ENCODE measurements at regions not wholly inside any gene's neighbourhood (a gene's known extent, or its start where the extent isn't known, plus 50 kb on each side); places are given as distances from the start of the nearest gene placed in this dataset.
"Not testable (repeated sequence)": the region's sequence is repeated elsewhere in the genome, so short reads cannot be mapped to it uniquely, and the experiment has no call there.

DNA sequence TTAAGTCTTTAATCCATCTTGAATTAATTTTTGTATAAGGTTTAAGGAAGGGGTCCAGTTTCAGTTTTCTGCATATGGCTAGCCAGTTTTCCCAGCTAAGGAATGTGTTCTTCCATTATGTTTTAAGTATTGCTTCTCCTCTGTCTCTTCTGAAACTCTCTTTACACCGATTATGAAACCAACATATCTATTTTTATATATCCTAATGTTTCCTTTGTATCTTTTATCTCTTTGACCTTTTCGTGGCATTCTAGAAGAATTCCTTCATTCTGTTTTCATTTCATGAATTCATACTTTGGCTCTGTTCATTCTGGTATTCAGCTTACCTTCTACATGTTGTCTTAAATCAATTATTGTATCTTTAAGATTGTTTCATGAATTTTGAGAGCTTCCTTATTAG is 697.0 kb upstream of the ACVR2A start:
- Histone ChIP-seq H3K27ac (ENCODE audit: low read length) (no peak overlapping the region), H3K27me3 (ENCODE audit: control insufficient read depth, insufficient read depth, low read length) (no peaks in the 10 kb centered on the region), H3K36me3 (ENCODE audit: control insufficient read depth, insufficient read depth, low read length) (no peaks in the 10 kb centered on the region), H3K4me1 (ENCODE audit: control insufficient read depth, insufficient read depth, low read length) (no peaks in the 10 kb centered on the region), H3K9me3 (ENCODE audit: control insufficient read depth, insufficient read depth, low read depth, low read length) (no peaks in the 10 kb centered on the region), H3K4me3 (ENCODE audit: low read depth in 2 of 2, low read length in 2 of 2) (no peak overlapping the region)
- intact Hi-C loops (cut with micrococcal nuclease; ENCODE audit: unreplicated experiment), result no loop called here
- in situ Hi-C loops (cut with HindIII; ENCODE audit: low pct_unique_long_range_greater_than_20kb, low sequenced_read_pairs), result no loop called here
- BruUV-seq (replicated peaks), result no TSS peak
- TF ChIP-seq TCF7L2 (IDR thresholded peaks at IDR 0.05; ENCODE audit: low read depth, low read length), result no peak
- TF ChIP-seq, protein P1, sequence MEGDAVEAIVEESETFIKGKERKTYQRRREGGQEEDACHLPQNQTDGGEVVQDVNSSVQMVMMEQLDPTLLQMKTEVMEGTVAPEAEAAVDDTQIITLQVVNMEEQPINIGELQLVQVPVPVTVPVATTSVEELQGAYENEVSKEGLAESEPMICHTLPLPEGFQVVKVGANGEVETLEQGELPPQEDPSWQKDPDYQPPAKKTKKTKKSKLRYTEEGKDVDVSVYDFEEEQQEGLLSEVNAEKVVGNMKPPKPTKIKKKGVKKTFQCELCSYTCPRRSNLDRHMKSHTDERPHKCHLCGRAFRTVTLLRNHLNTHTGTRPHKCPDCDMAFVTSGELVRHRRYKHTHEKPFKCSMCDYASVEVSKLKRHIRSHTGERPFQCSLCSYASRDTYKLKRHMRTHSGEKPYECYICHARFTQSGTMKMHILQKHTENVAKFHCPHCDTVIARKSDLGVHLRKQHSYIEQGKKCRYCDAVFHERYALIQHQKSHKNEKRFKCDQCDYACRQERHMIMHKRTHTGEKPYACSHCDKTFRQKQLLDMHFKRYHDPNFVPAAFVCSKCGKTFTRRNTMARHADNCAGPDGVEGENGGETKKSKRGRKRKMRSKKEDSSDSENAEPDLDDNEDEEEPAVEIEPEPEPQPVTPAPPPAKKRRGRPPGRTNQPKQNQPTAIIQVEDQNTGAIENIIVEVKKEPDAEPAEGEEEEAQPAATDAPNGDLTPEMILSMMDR (IDR thresholded peaks at IDR 0.05), result no peak
- no peak for TF ChIP-seq SIN3A (IDR thresholded peaks at IDR 0.05; ENCODE audit: borderline replicate concordance, insufficient read depth, low read depth, low read length)
- TF ChIP-seq, protein P2, sequence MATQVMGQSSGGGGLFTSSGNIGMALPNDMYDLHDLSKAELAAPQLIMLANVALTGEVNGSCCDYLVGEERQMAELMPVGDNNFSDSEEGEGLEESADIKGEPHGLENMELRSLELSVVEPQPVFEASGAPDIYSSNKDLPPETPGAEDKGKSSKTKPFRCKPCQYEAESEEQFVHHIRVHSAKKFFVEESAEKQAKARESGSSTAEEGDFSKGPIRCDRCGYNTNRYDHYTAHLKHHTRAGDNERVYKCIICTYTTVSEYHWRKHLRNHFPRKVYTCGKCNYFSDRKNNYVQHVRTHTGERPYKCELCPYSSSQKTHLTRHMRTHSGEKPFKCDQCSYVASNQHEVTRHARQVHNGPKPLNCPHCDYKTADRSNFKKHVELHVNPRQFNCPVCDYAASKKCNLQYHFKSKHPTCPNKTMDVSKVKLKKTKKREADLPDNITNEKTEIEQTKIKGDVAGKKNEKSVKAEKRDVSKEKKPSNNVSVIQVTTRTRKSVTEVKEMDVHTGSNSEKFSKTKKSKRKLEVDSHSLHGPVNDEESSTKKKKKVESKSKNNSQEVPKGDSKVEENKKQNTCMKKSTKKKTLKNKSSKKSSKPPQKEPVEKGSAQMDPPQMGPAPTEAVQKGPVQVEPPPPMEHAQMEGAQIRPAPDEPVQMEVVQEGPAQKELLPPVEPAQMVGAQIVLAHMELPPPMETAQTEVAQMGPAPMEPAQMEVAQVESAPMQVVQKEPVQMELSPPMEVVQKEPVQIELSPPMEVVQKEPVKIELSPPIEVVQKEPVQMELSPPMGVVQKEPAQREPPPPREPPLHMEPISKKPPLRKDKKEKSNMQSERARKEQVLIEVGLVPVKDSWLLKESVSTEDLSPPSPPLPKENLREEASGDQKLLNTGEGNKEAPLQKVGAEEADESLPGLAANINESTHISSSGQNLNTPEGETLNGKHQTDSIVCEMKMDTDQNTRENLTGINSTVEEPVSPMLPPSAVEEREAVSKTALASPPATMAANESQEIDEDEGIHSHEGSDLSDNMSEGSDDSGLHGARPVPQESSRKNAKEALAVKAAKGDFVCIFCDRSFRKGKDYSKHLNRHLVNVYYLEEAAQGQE (IDR thresholded peaks at IDR 0.05; ENCODE audit: insufficient read depth in 1 of 2, low read depth in 2 of 2, low read length in 1 of 2), result no peak
- no peak for TF ChIP-seq POLR2AphosphoS5 (IDR thresholded peaks at IDR 0.05; ENCODE audit: low read depth, low read length)
- POLR2A ChIA-PET, result no interaction called here
- ATAC-seq, result no peak
- CTCF ChIA-PET, result no interaction called here
- DNase-seq (ENCODE audit: low read depth, low spot score), result no peak

DNA sequence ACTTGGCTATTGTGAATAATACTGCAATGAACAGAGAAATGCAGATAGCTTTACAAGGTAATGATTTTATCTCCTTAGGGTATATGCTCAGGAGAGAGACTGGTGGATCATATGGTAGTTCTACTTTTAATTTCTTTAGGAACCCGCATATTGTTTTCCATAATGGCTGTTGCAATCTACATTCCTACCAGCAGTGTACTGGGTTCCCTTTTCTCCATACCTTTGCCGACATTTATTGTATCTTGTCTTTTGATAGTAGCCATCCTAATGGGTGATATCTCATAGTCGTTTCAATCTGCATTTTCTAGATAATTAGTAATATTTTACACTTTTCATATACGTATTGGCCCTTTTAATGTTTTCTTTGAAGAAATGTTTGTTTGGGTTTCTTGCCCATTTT is 702.9 kb upstream of the ACVR2A start:
- BruUV-seq (replicated peaks), result no TSS peak
- ATAC-seq, result no peak
- in situ Hi-C loops (cut with HindIII; ENCODE audit: low pct_unique_long_range_greater_than_20kb, low sequenced_read_pairs), result no loop called here

DNA sequence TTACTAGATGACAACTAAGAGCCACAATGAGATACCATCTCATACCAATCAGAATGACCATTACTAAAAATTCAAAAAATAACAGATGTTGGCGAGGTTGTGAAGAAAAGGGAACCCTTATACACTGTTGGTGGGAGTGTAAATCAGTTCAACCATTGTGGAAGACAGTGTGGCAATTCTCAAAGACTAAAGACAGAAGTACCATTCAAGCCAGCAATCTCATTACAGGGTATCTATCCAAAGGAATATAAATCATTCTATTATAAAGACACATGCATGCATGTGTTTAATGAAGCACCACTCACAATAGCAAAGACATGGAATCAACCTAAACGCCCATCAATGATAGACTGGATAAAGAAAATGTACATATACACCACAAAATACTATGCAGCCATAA is 705.1 kb upstream of the ACVR2A start:
- in situ Hi-C loops (cut with HindIII; ENCODE audit: low pct_unique_long_range_greater_than_20kb, low sequenced_read_pairs); H3K27ac ChIP-seq (ENCODE audit: low read length); H3K4me1 ChIP-seq (ENCODE audit: control insufficient read depth, insufficient read depth, low read length); H3K36me3 ChIP-seq (ENCODE audit: control insufficient read depth, insufficient read depth, low read length); intact Hi-C loops (cut with micrococcal nuclease; ENCODE audit: unreplicated experiment); H3K9me3 ChIP-seq (ENCODE audit: control insufficient read depth, insufficient read depth, low read depth, low read length); POLR2A ChIA-PET; CTCF ChIA-PET; H3K4me3 ChIP-seq (ENCODE audit: low read depth in 2 of 2, low read length in 2 of 2); BruUV-seq (replicated peaks); H3K27me3 ChIP-seq (ENCODE audit: control insufficient read depth, insufficient read depth, low read length); ATAC-seq; DNase-seq (ENCODE audit: low read depth, low spot score): not testable (repeated sequence)

More for the DNA sequence above, 702.9 kb upstream of the ACVR2A start:
- no peak for TF ChIP-seq TCF7L2 (IDR thresholded peaks at IDR 0.05; ENCODE audit: low read depth, low read length)
- no peak for TF ChIP-seq SIN3A (IDR thresholded peaks at IDR 0.05; ENCODE audit: borderline replicate concordance, insufficient read depth, low read depth, low read length)
- TF ChIP-seq, protein P1 (IDR thresholded peaks at IDR 0.05), result no peak
- TF ChIP-seq POLR2AphosphoS5 (IDR thresholded peaks at IDR 0.05; ENCODE audit: low read depth, low read length), result no peak
- TF ChIP-seq, protein P2 (IDR thresholded peaks at IDR 0.05; ENCODE audit: insufficient read depth in 1 of 2, low read depth in 2 of 2, low read length in 1 of 2), result no peak
- Histone ChIP-seq H3K27ac (ENCODE audit: low read length) (no peak overlapping the region), H3K9me3 (ENCODE audit: control insufficient read depth, insufficient read depth, low read depth, low read length) (no peaks in the 10 kb centered on the region), H3K4me1 (ENCODE audit: control insufficient read depth, insufficient read depth, low read length) (no peaks in the 10 kb centered on the region), H3K27me3 (ENCODE audit: control insufficient read depth, insufficient read depth, low read length) (no peaks in the 10 kb centered on the region), H3K4me3 (ENCODE audit: low read depth in 2 of 2, low read length in 2 of 2) (no peak overlapping the region), H3K36me3 (ENCODE audit: control insufficient read depth, insufficient read depth, low read length) (no peaks in the 10 kb centered on the region)
- ChIA-PET POLR2A (no interaction called here), CTCF (interaction anchor here (0.8 kb wide), 1 partner anchor 22 kb away, joined by 3 read pairs; no protein-coding TSS in a partner anchor)
- no peak for DNase-seq (ENCODE audit: low read depth, low spot score)
- intact Hi-C loops (cut with micrococcal nuclease; ENCODE audit: unreplicated experiment), result no loop called here
